H1 (cell line): ENCODE measurements at regions not wholly inside any gene's neighbourhood (a gene's known extent, or its start where the extent isn't known, plus 50 kb on each side); places are given as distances from the start of the nearest gene placed in this dataset.

Experiments
- CTCF ChIA-PET: fragments of 300-600 bp; sonication (Branson Sonifier 250); formaldehyde crosslinking; loops from one replicate; lab custom pipeline; 2021; ENCODE audit not compliant: partially characterized antibody; lab: Charles Lee
- POLR2A ChIA-PET: fragments of 300-600 bp; sonication (Branson Sonifier 250); formaldehyde crosslinking; loops from one replicate; lab custom pipeline; 2021; ENCODE audit warnings: inconsistent platforms; ENCODE audit not compliant: partially characterized antibody; lab: Charles Lee
- DNase-seq, 2 experiments: peaks; one replicate each; pipeline versions ENCODE4 v3.0.0 to v3.0.0-alpha.2; 2010 to 2022; ENCODE audit warnings: low spot score in 2 of 2, low read depth in 1 of 2, mixed read lengths in 1 of 2
- FAIRE-seq: peaks from 2 replicates; lab custom pipeline; 2011; peaks lifted over from hg19 to GRCh38; lab: Jason Lieb, UNC
- H2AFZ ChIP-seq: 2 replicates; pipeline ENCODE4 v1.8.1; 2012; ENCODE audit warnings: low read length, inconsistent platforms
- H2AK5ac ChIP-seq: 2 replicates; pipeline ENCODE4 v1.6.1; 2013; ENCODE audit warnings: low read depth, low read length
- H2BK120ac ChIP-seq: replicated peaks from 2 replicates; pipeline ENCODE3; 2013; ENCODE audit warnings: low read depth, low read length, inconsistent platforms
- H2BK12ac ChIP-seq: 2 replicates; pipeline ENCODE4 v1.6.1; 2013; ENCODE audit warnings: low read depth, low read length
- H2BK15ac ChIP-seq: 2 replicates; pipeline ENCODE4 v1.6.1; 2013; ENCODE audit warnings: low read length
- H2BK20ac ChIP-seq: 2 replicates; pipeline ENCODE4 v1.6.1; 2013; ENCODE audit warnings: low read length
- H2BK5ac ChIP-seq: 2 replicates; pipeline ENCODE4 v1.6.1; 2013; ENCODE audit warnings: low read depth, low read length
- H3K14ac ChIP-seq: 2 replicates; pipeline ENCODE4 v1.6.1; 2013; ENCODE audit warnings: inconsistent platforms; ENCODE audit not compliant: insufficient read length
- H3K18ac ChIP-seq: 2 replicates; pipeline ENCODE4 v1.6.1; 2013; ENCODE audit warnings: low read length; ENCODE audit errors: extremely low read depth
- H3K23ac ChIP-seq: 2 replicates; pipeline ENCODE4 v1.6.1; 2013; ENCODE audit warnings: inconsistent platforms; ENCODE audit not compliant: insufficient read length
- H3K23me2 ChIP-seq: 2 replicates; pipeline ENCODE4 v1.6.1; 2013; ENCODE audit warnings: low read depth, low read length
- H3K27ac ChIP-seq: 2 replicates; pipeline ENCODE4 v1.6.1; 2011; ENCODE audit warnings: low read depth, low read length, inconsistent platforms
- H3K27me3 ChIP-seq, 4 experiments: replicated peaks in 1 of 4; 1 replicate in 1 of 4; 2 replicates in 3 of 4; pipeline versions ENCODE4 v1.6.1 to v1.8.1; 2011 to 2013; ENCODE audit warnings: low read length in 3 of 4, mild to moderate bottlenecking in 3 of 4, inconsistent platforms in 2 of 4, mixed read lengths in 2 of 4, moderate library complexity in 1 of 4; ENCODE audit not compliant: control insufficient read depth in 3 of 4, insufficient read depth in 3 of 4; ENCODE audit errors: extremely low read depth in 1 of 4
- H3K36me3 ChIP-seq, 4 experiments: 2 replicates each; pipeline versions ENCODE4 v1.6.1 to v1.8.1; 2011 to 2013; ENCODE audit warnings: mild to moderate bottlenecking in 4 of 4, low read length in 3 of 4, moderate library complexity in 2 of 4, control low read depth in 1 of 4, inconsistent platforms in 1 of 4; ENCODE audit not compliant: insufficient read depth in 4 of 4, control insufficient read depth in 2 of 4
- H3K4ac ChIP-seq: replicated peaks from 2 replicates; pipeline ENCODE3; 2013; ENCODE audit warnings: low read length, low read depth, mixed read lengths, inconsistent platforms; ENCODE audit not compliant: insufficient read length
- H3K4me1 ChIP-seq, 4 experiments: replicated peaks in 1 of 4; 1 replicate in 1 of 4; 2 replicates in 3 of 4; pipeline versions ENCODE4 v1.6.1 to v1.8.1; 2011 to 2013; ENCODE audit warnings: low read length in 3 of 4, inconsistent platforms in 2 of 4, mixed read lengths in 1 of 4; ENCODE audit not compliant: insufficient read depth in 4 of 4, control insufficient read depth in 3 of 4
- H3K4me2 ChIP-seq, 2 experiments: 2 replicates each; pipeline versions ENCODE4 v1.6.1 to v1.8.1; 2011 to 2013; ENCODE audit warnings: low read depth in 2 of 2, low read length in 2 of 2, control low read depth in 1 of 2, inconsistent platforms in 1 of 2, mild to moderate bottlenecking in 1 of 2; ENCODE audit not compliant: insufficient read depth in 1 of 2
- H3K4me3 ChIP-seq, 4 experiments: fragments of 200-600, 300-600 bp in 1 of 4; sonication (generic), shearing (Covaris generic), sonication (Bioruptor Twin) in 1 of 4; 2 replicates each; pipeline versions ENCODE4 v1.5.1 to v1.8.1; 2011 to 2016; ENCODE audit warnings: low read length in 4 of 4, low read depth in 3 of 4, control low read depth in 2 of 4, inconsistent platforms in 2 of 4, mild to moderate bottlenecking in 2 of 4, mixed read lengths in 1 of 4, moderate library complexity in 1 of 4; ENCODE audit not compliant: insufficient read depth in 2 of 4; ENCODE audit errors: extremely low read depth in 1 of 4
- H3K56ac ChIP-seq: replicated peaks from 2 replicates; pipeline ENCODE3; 2013; ENCODE audit warnings: low read depth, mild to moderate bottlenecking, mixed read lengths, low read length, inconsistent platforms; ENCODE audit not compliant: insufficient read length
- H3K79me1 ChIP-seq: 2 replicates; pipeline ENCODE4 v1.6.1; 2013; ENCODE audit warnings: low read depth, low read length, control low read depth
- H3K79me2 ChIP-seq, 2 experiments: 2 replicates each; pipeline versions ENCODE4 v1.6.1 to v1.8.1; 2012 to 2013; ENCODE audit warnings: low read length in 2 of 2, mild to moderate bottlenecking in 2 of 2, inconsistent platforms in 1 of 2; ENCODE audit not compliant: insufficient read depth in 2 of 2, control insufficient read depth in 1 of 2
- H3K9ac ChIP-seq, 4 experiments: replicated peaks in 1 of 4; 1 replicate in 1 of 4; 2 replicates in 3 of 4; pipeline versions ENCODE4 v1.6.1 to v1.8.1; 2011 to 2013; ENCODE audit warnings: low read depth in 3 of 4, low read length in 3 of 4, control low read depth in 2 of 4, mild to moderate bottlenecking in 2 of 4, moderate library complexity in 2 of 4, inconsistent platforms in 1 of 4; ENCODE audit errors: extremely low read depth in 1 of 4
- H3K9me3 ChIP-seq, 2 experiments: 2 replicates each; pipeline versions ENCODE4 v1.6.1 to v1.8.1; 2012 to 2013; ENCODE audit warnings: mild to moderate bottlenecking in 2 of 2, moderate library complexity in 2 of 2, control low read depth in 1 of 2, inconsistent platforms in 1 of 2, low read depth in 1 of 2, low read length in 1 of 2, mixed read lengths in 1 of 2; ENCODE audit not compliant: insufficient read depth in 2 of 2
- H4K20me1 ChIP-seq, 2 experiments: replicated peaks in 1 of 2; 2 replicates each; pipeline versions ENCODE3 to v1.8.1; 2011 to 2013; ENCODE audit warnings: inconsistent platforms in 2 of 2, low read length in 2 of 2, mild to moderate bottlenecking in 1 of 2; ENCODE audit not compliant: insufficient read depth in 2 of 2, control insufficient read depth in 1 of 2
- H4K5ac ChIP-seq: 2 replicates; pipeline ENCODE4 v1.6.1; 2013; ENCODE audit warnings: low read length, low read depth, mixed read lengths, inconsistent platforms; ENCODE audit not compliant: insufficient read length
- H4K8ac ChIP-seq: 2 replicates; pipeline ENCODE4 v1.8.0; 2013; ENCODE audit warnings: mild to moderate bottlenecking, moderate library complexity, low read length, inconsistent platforms; ENCODE audit not compliant: insufficient read depth; ENCODE audit errors: extremely low read depth
- H4K91ac ChIP-seq: replicated peaks from 2 replicates; pipeline ENCODE3; 2013; ENCODE audit warnings: low read length, mixed read lengths, inconsistent platforms; ENCODE audit not compliant: insufficient read length
- BACH1 ChIP-seq: IDR thresholded peaks from 2 replicates; pipeline ENCODE4 v1.6.1; 2012; ENCODE audit warnings: low read length, improper control_type of control experiment
- CTBP2 ChIP-seq: IDR thresholded peaks from 2 replicates; pipeline ENCODE4 v1.7.0; 2011; ENCODE audit warnings: borderline replicate concordance, mild to moderate bottlenecking, moderate library complexity, mixed read lengths, low read length; ENCODE audit not compliant: insufficient read depth, insufficient read length
- GABPA ChIP-seq: IDR thresholded peaks from 2 replicates; pipeline ENCODE4 v1.6.1; 2011; ENCODE audit warnings: mild to moderate bottlenecking, low read length, moderate library complexity, borderline replicate concordance; ENCODE audit not compliant: insufficient read depth
- RNF2 ChIP-seq: fragments of 200-900, 300-1000 bp; sonication (generic); IDR thresholded peaks from 2 replicates; pipeline ENCODE4 v1.7.1; 2016; ENCODE audit warnings: borderline replicate concordance, low read depth, mild to moderate bottlenecking, antibody characterized with exemption, low read length; ENCODE audit not compliant: poor library complexity, severe bottlenecking; ENCODE audit errors: missing control alignments
- SAP30 ChIP-seq: fragments of 300-600 bp; sonication (generic); IDR thresholded peaks from 2 replicates; pipeline ENCODE4 v1.7.1; 2012; ENCODE audit warnings: low read length, moderate library complexity, mild to moderate bottlenecking, inconsistent platforms; ENCODE audit not compliant: insufficient read depth, insufficient replicate concordance
- SIN3A ChIP-seq, 2 experiments: IDR thresholded peaks in 1 of 2; conservative IDR thresholded peaks in 1 of 2; 2 replicates each; pipeline ENCODE4 v1.6.1; 2011 to 2012; ENCODE audit warnings: low read length in 2 of 2, improper control_type of control experiment in 1 of 2, low read depth in 1 of 2, mild to moderate bottlenecking in 1 of 2
- ZNF274 ChIP-seq: IDR thresholded peaks from 2 replicates; pipeline ENCODE4 v1.7.0; 2012; ENCODE audit warnings: low read length, borderline replicate concordance; ENCODE audit errors: extremely low read depth
- WGBS, 2 experiments: shearing (Covaris generic) in 1 of 2; methylation state at CpG; one replicate each; pipeline versions ENCODE4 v1.1.6 to v1.1.7; 2013 to 2015; ENCODE audit warnings: low lambda C conversion rate in 2 of 2, mixed read lengths in 2 of 2, inconsistent platforms in 1 of 2, low coverage in 1 of 2, missing lambda C conversion rate in 1 of 2; ENCODE audit not compliant: insufficient replicate concordance in 2 of 2, insufficient coverage in 1 of 2, insufficient read length in 1 of 2; ENCODE audit errors: extremely low coverage in 1 of 2, missing lambda C conversion rate in 1 of 2; 5-methylcytosine and 5-hydroxymethylcytosine counted together
- TF ChIP-seq, protein P1 (sequence below): IDR thresholded peaks from 2 replicates; pipeline ENCODE4 v1.6.1; 2011; ENCODE audit warnings: low read length, improper control_type of control experiment

- no peak overlapping the region for H3K4ac ChIP-seq
- no peaks in the 10 kb centered on the region for H3K36me3 ChIP-seq
- no peak overlapping the region for H4K5ac ChIP-seq
- H3K79me2 ChIP-seq = no peaks in the 10 kb centered on the region
- ChIA-PET CTCF (no interaction called here), POLR2A (no interaction called here)
- 64% methylated on average over 1 of the region's 1 CpG; no CpG with 5 or more reads in 1 of the 2 experiments for WGBS, 2 experiments
- no peaks in the 10 kb centered on the region for H4K20me1 ChIP-seq
- H3K23me2 ChIP-seq = no peaks in the 10 kb centered on the region
- H3K23ac ChIP-seq = no peak overlapping the region
- DNase-seq = no peak
- FAIRE-seq = no peak
- H4K91ac ChIP-seq = no peak overlapping the region
- peaks cover 0 to 2% (median 0%) of the 10 kb centered on the region in 4 experiments; a peak in 1 of 7 replicates for H3K4me1 ChIP-seq
- no peak overlapping the region for H2BK15ac ChIP-seq
- no peak overlapping the region for H2BK12ac ChIP-seq
- no peak overlapping the region for H3K27ac ChIP-seq
- H3K4me3 ChIP-seq = no peak overlapping the region
- H3K9me3 ChIP-seq = no peaks in the 10 kb centered on the region
- H3K56ac ChIP-seq = no peak overlapping the region
- no peak overlapping the region for H4K8ac ChIP-seq
- no peak overlapping the region for H3K14ac ChIP-seq
- H3K4me2 ChIP-seq = no peak overlapping the region
- H3K18ac ChIP-seq = no peak overlapping the region
- H3K27me3 ChIP-seq = no peaks in the 10 kb centered on the region
- H2BK20ac ChIP-seq = no peak overlapping the region
- no peak overlapping the region for H2AFZ ChIP-seq
- no peak overlapping the region for H2BK120ac ChIP-seq
- H2BK5ac ChIP-seq = no peak overlapping the region
- H3K9ac ChIP-seq = no peak overlapping the region
- no peaks in the 10 kb centered on the region for H3K79me1 ChIP-seq
- H2AK5ac ChIP-seq = no peak overlapping the region
- TF ChIP-seq SIN3A (conservative IDR thresholded peaks at IDR 0.05 in 1 of 2, IDR thresholded peaks at IDR 0.05 in 1 of 2; ENCODE audit: low read depth in 1 of 2, low read length in 2 of 2) (no peak), GABPA (no peak), RNF2 (no peak), CTBP2 (no peak), BACH1 (no peak), SAP30 (no peak), ZNF274 (no peak)
- TF ChIP-seq, protein P1, sequence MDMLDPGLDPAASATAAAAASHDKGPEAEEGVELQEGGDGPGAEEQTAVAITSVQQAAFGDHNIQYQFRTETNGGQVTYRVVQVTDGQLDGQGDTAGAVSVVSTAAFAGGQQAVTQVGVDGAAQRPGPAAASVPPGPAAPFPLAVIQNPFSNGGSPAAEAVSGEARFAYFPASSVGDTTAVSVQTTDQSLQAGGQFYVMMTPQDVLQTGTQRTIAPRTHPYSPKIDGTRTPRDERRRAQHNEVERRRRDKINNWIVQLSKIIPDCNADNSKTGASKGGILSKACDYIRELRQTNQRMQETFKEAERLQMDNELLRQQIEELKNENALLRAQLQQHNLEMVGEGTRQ = no peak
Measured at GRCh38 chr3:148331081-148331846, 366.4 kb upstream of the AGTR1 start.
